HG02981 (cell line): ENCODE measurements at regions not wholly inside any gene's neighbourhood (a gene's known extent, or its start where the extent isn't known, plus 50 kb on each side); places are given as distances from the start of the nearest gene placed in this dataset.
"Not testable (repeated sequence)": the region's sequence is repeated elsewhere in the genome, so short reads cannot be mapped to it uniquely, and the experiment has no call there.

Experiments
- ATAC-seq: cut with Tn5 transposase; IDR thresholded peaks from one replicate; pipeline ENCODE4 v1.9.1; 2021; ENCODE audit warnings: mild to moderate bottlenecking, moderate library complexity; ENCODE audit not compliant: unreplicated experiment

GRCh38 chr10:36880898-36881297 is 244.5 kb upstream of the ANKRD30A start:
- ATAC-seq = no peak

GRCh38 chr10:36872702-36873393 is 252.6 kb upstream of the ANKRD30A start:
- ATAC-seq = peak; percentile 100

GRCh38 chr10:36840788-36841187 is 284.6 kb upstream of the ANKRD30A start:
- ATAC-seq = no peak

GRCh38 chr10:36837416-36837815 is 288.0 kb upstream of the ANKRD30A start:
- no peak for ATAC-seq

- ATAC-seq = no peak
Measured at GRCh38 chr10:36819781-36820180, 305.6 kb upstream of the ANKRD30A start.

- ATAC-seq = no peak
Measured at GRCh38 chr10:36817898-36818297, 307.5 kb upstream of the ANKRD30A start.

- ATAC-seq = no peak
Measured at GRCh38 chr10:36808625-36809362, 316.6 kb upstream of the ANKRD30A start.

GRCh38 chr10:36803229-36803628 is 322.2 kb upstream of the ANKRD30A start:
- ATAC-seq = no peak

GRCh38 chr10:36802490-36803153 is 322.8 kb upstream of the ANKRD30A start:
- ATAC-seq = no peak

GRCh38 chr10:36801660-36802059 is 323.7 kb upstream of the ANKRD30A start:
- ATAC-seq = no peak

GRCh38 chr10:36794981-36795380 is 330.4 kb upstream of the ANKRD30A start:
- no peak for ATAC-seq

GRCh38 chr10:36789974-36790373 is 335.4 kb upstream of the ANKRD30A start:
- no peak for ATAC-seq

GRCh38 chr10:36788152-36788551 is 337.2 kb upstream of the ANKRD30A start:
- no peak for ATAC-seq

GRCh38 chr10:36783400-36783799 is 342.0 kb upstream of the ANKRD30A start:
- no peak for ATAC-seq

- no peak for ATAC-seq
Measured at GRCh38 chr10:36781570-36781969, 343.8 kb upstream of the ANKRD30A start.

- ATAC-seq = no peak
Measured at GRCh38 chr10:36780158-36780557, 345.2 kb upstream of the ANKRD30A start.

- no peak for ATAC-seq
Measured at GRCh38 chr10:36779238-36779846, 346.1 kb upstream of the ANKRD30A start.

GRCh38 chr10:36778651-36779050 is 346.7 kb upstream of the ANKRD30A start:
- no peak for ATAC-seq

- ATAC-seq = no peak
Measured at GRCh38 chr10:36773652-36774051, 351.7 kb upstream of the ANKRD30A start.

- no peak for ATAC-seq
Measured at GRCh38 chr10:36771725-36772124, 353.7 kb upstream of the ANKRD30A start.

- not testable (repeated sequence) for ATAC-seq
Measured at GRCh38 chr10:36769741-36770140, 355.7 kb upstream of the ANKRD30A start.
